ENCODE measurements at regions not wholly inside any gene's neighbourhood (a gene's known extent, or its start where the extent isn't known, plus 50 kb on each side); places are given as distances from the start of the nearest gene placed in this dataset.
"Not testable (repeated sequence)": the region's sequence is repeated elsewhere in the genome, so short reads cannot be mapped to it uniquely, and the experiment has no call there.

DNA sequence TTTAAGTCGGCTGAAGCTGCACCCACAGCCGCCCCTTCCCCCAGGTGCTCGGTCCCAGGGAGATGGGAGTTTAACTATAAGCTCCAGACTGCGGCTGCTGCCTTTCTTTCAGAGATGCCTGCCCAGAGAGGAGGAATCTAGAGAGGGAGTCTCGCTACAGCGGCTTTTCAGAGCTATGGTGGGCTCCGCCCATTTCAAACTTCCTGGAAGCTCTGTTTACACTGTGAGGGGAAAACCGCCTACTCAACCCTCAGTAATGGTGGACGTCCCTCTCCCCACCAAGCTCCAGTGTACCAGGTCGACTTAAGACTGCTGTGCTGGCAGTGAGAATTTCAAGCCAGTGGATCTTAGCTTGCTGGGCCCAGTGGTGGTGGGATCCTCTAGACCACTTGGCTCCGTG lies 135.4 kb downstream of the CXCL12 start:
- Histone ChIP-seq H3K27me3 (replicated peaks; ENCODE audit: control insufficient read depth, insufficient read depth, low read length) (no peaks in the 10 kb centered on the region), H3K4me3 (ENCODE audit: low read depth, low read length) (no peak overlapping the region), H3K36me3 (ENCODE audit: control insufficient read depth, insufficient read depth, low read length) (no peaks in the 10 kb centered on the region), H3K4me1 (no peaks in the 10 kb centered on the region), H3K9me3 (0 out of 2 replicates have a peak, but pooled peaks cover 6% of the 10 kb centered on the region)
- Mint-ChIP-seq H3K4me1 (ENCODE audit: low read depth, unreplicated experiment) (no peaks in the 10 kb centered on the region), H3K4me3 (ENCODE audit: unreplicated experiment) (no peak overlapping the region), H3K36me3 (ENCODE audit: insufficient read depth, unreplicated experiment) (no peaks in the 10 kb centered on the region), H3K9me3 (ENCODE audit: unreplicated experiment) (no peaks in the 10 kb centered on the region), H3K27ac (ENCODE audit: unreplicated experiment) (no peak overlapping the region), H3K27me3 (ENCODE audit: insufficient read depth, unreplicated experiment) (peaks cover 4% of the 10 kb centered on the region)
- BruUV-seq (replicated peaks): no TSS peak
- ChIA-PET CTCF (no interaction called here), POLR2A (no interaction called here)
- intact Hi-C loops (cut with micrococcal nuclease; ENCODE audit: unreplicated experiment): no loop called here
- no peak for DNase-seq
- TF ChIP-seq, protein P1, sequence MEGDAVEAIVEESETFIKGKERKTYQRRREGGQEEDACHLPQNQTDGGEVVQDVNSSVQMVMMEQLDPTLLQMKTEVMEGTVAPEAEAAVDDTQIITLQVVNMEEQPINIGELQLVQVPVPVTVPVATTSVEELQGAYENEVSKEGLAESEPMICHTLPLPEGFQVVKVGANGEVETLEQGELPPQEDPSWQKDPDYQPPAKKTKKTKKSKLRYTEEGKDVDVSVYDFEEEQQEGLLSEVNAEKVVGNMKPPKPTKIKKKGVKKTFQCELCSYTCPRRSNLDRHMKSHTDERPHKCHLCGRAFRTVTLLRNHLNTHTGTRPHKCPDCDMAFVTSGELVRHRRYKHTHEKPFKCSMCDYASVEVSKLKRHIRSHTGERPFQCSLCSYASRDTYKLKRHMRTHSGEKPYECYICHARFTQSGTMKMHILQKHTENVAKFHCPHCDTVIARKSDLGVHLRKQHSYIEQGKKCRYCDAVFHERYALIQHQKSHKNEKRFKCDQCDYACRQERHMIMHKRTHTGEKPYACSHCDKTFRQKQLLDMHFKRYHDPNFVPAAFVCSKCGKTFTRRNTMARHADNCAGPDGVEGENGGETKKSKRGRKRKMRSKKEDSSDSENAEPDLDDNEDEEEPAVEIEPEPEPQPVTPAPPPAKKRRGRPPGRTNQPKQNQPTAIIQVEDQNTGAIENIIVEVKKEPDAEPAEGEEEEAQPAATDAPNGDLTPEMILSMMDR (IDR thresholded peaks at IDR 0.05; ENCODE audit: insufficient read depth in 1 of 2, low read depth in 1 of 2, low read length in 1 of 2, severe bottlenecking in 1 of 2, unreplicated experiment in 1 of 2): no peak

DNA sequence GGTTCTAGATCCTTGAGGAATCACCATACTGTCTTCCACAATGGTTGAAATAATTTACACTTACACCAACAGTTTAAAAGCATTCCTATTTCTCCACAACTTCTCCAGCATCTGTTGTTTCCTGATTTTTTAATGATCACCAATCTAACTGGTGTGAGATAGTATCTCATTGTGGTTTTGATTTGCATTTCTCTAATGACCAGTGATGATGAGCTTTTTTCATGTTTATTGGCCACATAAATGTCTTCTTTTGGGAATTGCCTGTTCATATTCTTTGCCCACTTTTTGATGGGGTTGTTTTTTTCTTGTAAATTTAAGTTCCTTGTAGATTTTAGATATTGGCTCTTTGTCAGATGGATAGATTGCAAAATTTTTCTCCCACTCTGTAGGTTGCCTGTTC lies 138.2 kb downstream of the CXCL12 start:
- H3K36me3 Mint-ChIP-seq (ENCODE audit: insufficient read depth, unreplicated experiment); H3K9me3 ChIP-seq; CTCF ChIA-PET: not testable (repeated sequence)

DNA sequence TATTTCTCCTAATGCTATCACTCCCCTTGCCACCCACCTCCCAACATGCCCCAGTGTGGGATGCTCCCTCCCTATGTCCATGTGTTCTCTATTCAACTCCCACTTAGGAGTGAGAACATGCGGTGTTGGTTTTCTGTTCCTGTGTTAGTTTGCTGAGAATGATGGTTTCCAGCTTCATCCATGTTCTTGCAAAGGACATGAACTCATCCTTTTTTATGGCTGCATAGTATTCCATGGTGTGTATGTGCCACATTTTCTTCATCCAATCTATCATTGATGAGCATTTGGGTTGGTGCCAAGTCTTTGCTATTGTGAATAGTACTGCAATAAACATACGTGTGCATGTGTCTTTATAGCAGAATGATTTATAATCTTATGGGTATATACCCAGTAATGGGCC lies 138.6 kb downstream of the CXCL12 start:
- H3K9me3 ChIP-seq; H3K36me3 Mint-ChIP-seq (ENCODE audit: insufficient read depth, unreplicated experiment); CTCF ChIA-PET; H3K4me3 Mint-ChIP-seq (ENCODE audit: unreplicated experiment); H3K4me1 Mint-ChIP-seq (ENCODE audit: low read depth, unreplicated experiment); H3K4me3 ChIP-seq (ENCODE audit: low read depth, low read length); H3K4me1 ChIP-seq; H3K27me3 ChIP-seq (replicated peaks; ENCODE audit: control insufficient read depth, insufficient read depth, low read length); H3K36me3 ChIP-seq (ENCODE audit: control insufficient read depth, insufficient read depth, low read length); intact Hi-C loops (cut with micrococcal nuclease; ENCODE audit: unreplicated experiment); BruUV-seq (replicated peaks); DNase-seq; POLR2A ChIA-PET; H3K27me3 Mint-ChIP-seq (ENCODE audit: insufficient read depth, unreplicated experiment); H3K27ac Mint-ChIP-seq (ENCODE audit: unreplicated experiment): not testable (repeated sequence)
- H3K9me3 Mint-ChIP-seq (ENCODE audit: unreplicated experiment): peaks cover 11% of the 10 kb centered on the region

More for the DNA sequence above, 138.2 kb downstream of the CXCL12 start:
- H3K4me1 ChIP-seq; H3K27ac Mint-ChIP-seq (ENCODE audit: unreplicated experiment); H3K4me3 ChIP-seq (ENCODE audit: low read depth, low read length); H3K4me3 Mint-ChIP-seq (ENCODE audit: unreplicated experiment); H3K4me1 Mint-ChIP-seq (ENCODE audit: low read depth, unreplicated experiment); DNase-seq; H3K27me3 Mint-ChIP-seq (ENCODE audit: insufficient read depth, unreplicated experiment); POLR2A ChIA-PET; BruUV-seq (replicated peaks); H3K36me3 ChIP-seq (ENCODE audit: control insufficient read depth, insufficient read depth, low read length); H3K27me3 ChIP-seq (replicated peaks; ENCODE audit: control insufficient read depth, insufficient read depth, low read length); intact Hi-C loops (cut with micrococcal nuclease; ENCODE audit: unreplicated experiment): not testable (repeated sequence)
- H3K9me3 Mint-ChIP-seq (ENCODE audit: unreplicated experiment): peaks cover 11% of the 10 kb centered on the region

DNA sequence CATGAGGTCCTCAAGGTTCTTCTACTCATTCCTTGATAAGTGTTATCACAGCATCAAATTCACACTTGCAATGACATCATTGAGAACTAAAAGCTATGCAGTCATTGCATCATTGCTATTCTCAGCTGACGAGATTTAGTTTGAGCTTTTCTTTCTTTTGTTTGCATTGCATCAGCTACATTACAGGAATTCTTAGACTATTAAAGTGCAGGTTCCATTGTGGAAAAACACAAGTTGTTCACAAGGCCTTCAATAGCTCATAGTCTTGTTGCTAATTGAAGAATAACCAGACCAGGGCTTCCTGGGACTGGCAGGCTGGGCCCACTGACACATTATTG lies 139.3 kb downstream of the CXCL12 start:
- H3K27ac Mint-ChIP-seq (ENCODE audit: unreplicated experiment): no peak overlapping the region
- CTCF ChIA-PET: no interaction called here
- intact Hi-C loops (cut with micrococcal nuclease; ENCODE audit: unreplicated experiment): no loop called here
- H3K27me3 Mint-ChIP-seq (ENCODE audit: insufficient read depth, unreplicated experiment): peaks cover 4% of the 10 kb centered on the region
- no TSS peak for BruUV-seq (replicated peaks)
- Histone ChIP-seq H3K9me3 (no peaks in the 10 kb centered on the region), H3K27me3 (replicated peaks; ENCODE audit: control insufficient read depth, insufficient read depth, low read length) (no peaks in the 10 kb centered on the region), H3K4me3 (ENCODE audit: low read depth, low read length) (no peak overlapping the region), H3K36me3 (ENCODE audit: control insufficient read depth, insufficient read depth, low read length) (no peaks in the 10 kb centered on the region), H3K4me1 (no peaks in the 10 kb centered on the region)
- no peak overlapping the region for H3K4me3 Mint-ChIP-seq (ENCODE audit: unreplicated experiment)
- POLR2A ChIA-PET: no interaction called here
- no peak for DNase-seq
- TF ChIP-seq, protein P1 (IDR thresholded peaks at IDR 0.05; ENCODE audit: insufficient read depth in 1 of 2, low read depth in 1 of 2, low read length in 1 of 2, severe bottlenecking in 1 of 2, unreplicated experiment in 1 of 2): no peak
- H3K36me3 Mint-ChIP-seq (ENCODE audit: insufficient read depth, unreplicated experiment): no peaks in the 10 kb centered on the region
- peaks cover 11% of the 10 kb centered on the region for H3K9me3 Mint-ChIP-seq (ENCODE audit: unreplicated experiment)
- H3K4me1 Mint-ChIP-seq (ENCODE audit: low read depth, unreplicated experiment): no peaks in the 10 kb centered on the region
